Dendritic cell treated with granulocyte-macrophage colony-stimulating factor and Interleukin-4, amounts not matched to agents 40 ng/mL and 50 ng/mL, for 4 days (primary cell): ENCODE measurements at regions not wholly inside any gene's neighbourhood (a gene's known extent, or its start where the extent isn't known, plus 50 kb on each side); places are given as distances from the start of the nearest gene placed in this dataset.

Experiments used
- H3K27ac Mint-ChIP-seq: one replicate; pipeline ENCODE4 v1.8.0; 2022; ENCODE audit warnings: mild to moderate bottlenecking, mixed read lengths
- H3K27me3 Mint-ChIP-seq: one replicate; pipeline ENCODE4 v1.8.0; 2022; ENCODE audit warnings: mild to moderate bottlenecking, mixed read lengths
- H3K36me3 Mint-ChIP-seq: one replicate; pipeline ENCODE4 v1.8.0; 2022; ENCODE audit warnings: low read depth, mixed read lengths
- H3K4me1 Mint-ChIP-seq: one replicate; pipeline ENCODE4 v1.8.0; 2022; ENCODE audit warnings: low read depth, mixed read lengths
- H3K4me3 Mint-ChIP-seq: one replicate; pipeline ENCODE4 v1.8.0; 2022; ENCODE audit warnings: mild to moderate bottlenecking, moderate library complexity, mixed read lengths
- H3K9me3 Mint-ChIP-seq: one replicate; pipeline ENCODE4 v1.8.0; 2022; ENCODE audit warnings: mixed read lengths
- intact Hi-C: fragments of 100-400 bp; cut with micrococcal nuclease; formaldehyde crosslinking; loops from one replicate; pipeline ENCODE4 v1.15.0; 2022

DNA sequence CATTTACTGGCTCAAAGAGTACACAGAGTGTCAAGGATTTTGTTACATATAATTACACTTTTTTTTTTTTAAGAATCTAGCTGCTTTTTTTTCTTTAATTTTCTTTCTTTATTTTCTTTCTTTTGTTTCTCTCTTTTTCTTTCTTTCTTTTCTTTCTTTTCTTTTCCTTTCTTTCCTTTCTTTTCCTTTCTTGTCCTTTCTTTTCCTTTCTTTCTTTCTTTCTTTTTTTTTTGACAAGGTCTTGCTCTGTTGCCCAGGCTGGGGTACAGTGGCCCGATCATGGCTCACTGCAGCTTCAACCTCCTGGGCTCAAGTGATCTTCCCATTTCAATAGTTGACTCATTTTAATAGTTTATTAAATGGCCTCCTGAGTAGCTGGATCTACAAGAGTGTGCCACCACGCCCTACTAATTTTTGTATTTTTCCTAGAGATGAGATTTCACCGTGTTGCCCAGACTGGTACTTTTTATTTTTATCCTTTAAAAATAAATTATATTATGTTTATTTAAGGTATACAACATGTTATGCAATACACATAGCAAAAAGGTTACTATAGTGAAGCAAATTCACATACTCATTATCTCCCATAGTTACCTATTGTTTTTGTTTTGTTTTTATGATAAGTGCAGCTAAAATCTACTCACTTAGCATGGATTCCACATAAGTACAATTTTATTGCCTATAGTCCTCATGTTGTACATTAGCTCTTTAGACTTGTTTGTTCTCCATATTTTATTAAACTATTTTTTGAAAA lies 381.5 kb upstream of the KLF4 start:
- intact Hi-C loops: loop anchor here (10.0 kb wide), 1 partner anchor 386 kb away; the partner anchor contains the start of gene KLF4
- Mint-ChIP-seq H3K4me3 (no peak overlapping the region), H3K36me3 (peaks cover 6% of the 10 kb centered on the region), H3K4me1 (peaks cover 84% of the 10 kb centered on the region), H3K27ac (peak overlapping the region; percentile 60), H3K27me3 (peaks cover 1% of the 10 kb centered on the region), H3K9me3 (no peaks in the 10 kb centered on the region)

DNA sequence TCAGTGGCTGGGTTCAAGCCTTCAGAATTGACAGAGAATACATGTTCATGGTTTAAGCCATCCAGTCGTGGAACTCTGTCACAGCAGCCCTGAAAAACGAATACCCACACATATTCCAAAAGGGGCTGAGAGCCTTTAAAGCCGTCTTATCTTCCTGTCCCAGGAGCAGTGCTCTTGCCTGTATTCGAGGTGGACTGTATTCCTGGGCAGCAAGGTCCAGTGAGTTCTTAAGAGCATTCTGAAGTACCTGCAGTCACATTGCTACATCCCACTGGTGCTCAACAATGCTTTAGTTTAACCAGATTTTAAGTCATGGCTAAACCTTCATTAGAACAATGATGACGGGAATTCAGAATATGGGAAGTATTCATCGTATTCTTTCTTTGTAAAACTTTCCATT lies 380.7 kb upstream of the KLF4 start:
- Mint-ChIP-seq H3K9me3 (no peaks in the 10 kb centered on the region), H3K36me3 (peaks cover 6% of the 10 kb centered on the region), H3K27ac (peak overlapping the region; percentile 60), H3K4me1 (peaks cover 75% of the 10 kb centered on the region), H3K27me3 (peaks cover 1% of the 10 kb centered on the region), H3K4me3 (no peak overlapping the region)
- intact Hi-C loops: loop anchor here (10.0 kb wide), 1 partner anchor 385 kb away; the partner anchor contains the start of gene KLF4

- Mint-ChIP-seq H3K36me3 (peaks cover 6% of the 10 kb centered on the region), H3K27me3 (peaks cover 1% of the 10 kb centered on the region), H3K4me1 (peaks cover 72% of the 10 kb centered on the region), H3K4me3 (no peak overlapping the region), H3K9me3 (no peaks in the 10 kb centered on the region), H3K27ac (peak overlapping the region; percentile 82)
- intact Hi-C loops: no loop called here
These were observed 379.5 kb upstream of the KLF4 start for GRCh38 chr9:107869111-107869510.

- Mint-ChIP-seq H3K27me3 (peaks cover 1% of the 10 kb centered on the region), H3K36me3 (peaks cover 6% of the 10 kb centered on the region), H3K9me3 (no peaks in the 10 kb centered on the region), H3K27ac (peak overlapping the region; percentile 82), H3K4me1 (peaks cover 72% of the 10 kb centered on the region), H3K4me3 (no peak overlapping the region)
- intact Hi-C loops: no loop called here
These were observed 378.6 kb upstream of the KLF4 start for GRCh38 chr9:107868186-107868585.

DNA sequence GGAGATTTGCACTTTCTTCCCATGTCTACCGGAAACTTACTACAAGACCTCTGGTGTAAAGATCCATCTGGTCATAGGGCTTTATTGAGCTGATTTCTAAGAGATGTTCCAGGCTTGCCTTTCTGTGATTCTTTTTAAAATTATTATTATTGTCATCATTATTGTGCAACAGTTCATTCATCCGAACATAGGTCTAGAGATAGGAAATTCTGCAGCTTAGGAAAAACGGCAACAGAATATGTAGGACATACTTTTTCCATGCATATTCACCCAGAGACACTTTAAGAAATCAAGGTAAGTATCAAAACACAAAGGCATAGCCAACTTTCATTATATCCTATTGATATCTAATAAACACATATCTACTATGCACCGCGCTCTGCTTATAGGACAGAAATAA lies 378.2 kb upstream of the KLF4 start:
- H3K4me1 Mint-ChIP-seq: peaks cover 71% of the 10 kb centered on the region
- H3K27me3 Mint-ChIP-seq: peaks cover 1% of the 10 kb centered on the region
- H3K9me3 Mint-ChIP-seq: no peaks in the 10 kb centered on the region
- intact Hi-C loops: no loop called here
- H3K27ac Mint-ChIP-seq: peak overlapping the region; percentile 82
- H3K4me3 Mint-ChIP-seq: no peak overlapping the region
- peaks cover 6% of the 10 kb centered on the region for H3K36me3 Mint-ChIP-seq

GRCh38 chr9:107866711-107867311 lies 377.2 kb upstream of the KLF4 start:
- intact Hi-C loops: no loop called here
- Mint-ChIP-seq H3K9me3 (no peaks in the 10 kb centered on the region), H3K27ac (peak overlapping the region; percentile 82), H3K4me1 (peaks cover 71% of the 10 kb centered on the region), H3K4me3 (no peak overlapping the region), H3K27me3 (peaks cover 1% of the 10 kb centered on the region), H3K36me3 (peaks cover 6% of the 10 kb centered on the region)

- Mint-ChIP-seq H3K9me3 (no peaks in the 10 kb centered on the region), H3K27ac (peak overlapping the region; percentile 84), H3K4me1 (peaks cover 61% of the 10 kb centered on the region), H3K36me3 (no peaks in the 10 kb centered on the region), H3K4me3 (no peak overlapping the region), H3K27me3 (no peaks in the 10 kb centered on the region)
- intact Hi-C loops: loop anchor here (5.0 kb wide), 1 partner anchor 81 kb away; no protein-coding TSS in a partner anchor
These were observed 373.8 kb upstream of the KLF4 start for GRCh38 chr9:107863396-107863795.

GRCh38 chr9:107862881-107863280 lies 373.3 kb upstream of the KLF4 start:
- H3K27me3 Mint-ChIP-seq: no peaks in the 10 kb centered on the region
- peak overlapping the region; percentile 84 for H3K27ac Mint-ChIP-seq
- no peak overlapping the region for H3K4me3 Mint-ChIP-seq
- no peaks in the 10 kb centered on the region for H3K9me3 Mint-ChIP-seq
- no peaks in the 10 kb centered on the region for H3K36me3 Mint-ChIP-seq
- intact Hi-C loops: loop anchor here (5.0 kb wide), 1 partner anchor 81 kb away; no protein-coding TSS in a partner anchor
- peaks cover 56% of the 10 kb centered on the region for H3K4me1 Mint-ChIP-seq

- Mint-ChIP-seq H3K4me1 (peaks cover 52% of the 10 kb centered on the region), H3K27me3 (no peaks in the 10 kb centered on the region), H3K9me3 (no peaks in the 10 kb centered on the region), H3K4me3 (no peak overlapping the region), H3K36me3 (no peaks in the 10 kb centered on the region), H3K27ac (peak overlapping the region; percentile 84)
- intact Hi-C loops: loop anchor here (5.0 kb wide), 1 partner anchor 80 kb away; no protein-coding TSS in a partner anchor
These were observed 372.8 kb upstream of the KLF4 start for GRCh38 chr9:107862323-107862722.

DNA sequence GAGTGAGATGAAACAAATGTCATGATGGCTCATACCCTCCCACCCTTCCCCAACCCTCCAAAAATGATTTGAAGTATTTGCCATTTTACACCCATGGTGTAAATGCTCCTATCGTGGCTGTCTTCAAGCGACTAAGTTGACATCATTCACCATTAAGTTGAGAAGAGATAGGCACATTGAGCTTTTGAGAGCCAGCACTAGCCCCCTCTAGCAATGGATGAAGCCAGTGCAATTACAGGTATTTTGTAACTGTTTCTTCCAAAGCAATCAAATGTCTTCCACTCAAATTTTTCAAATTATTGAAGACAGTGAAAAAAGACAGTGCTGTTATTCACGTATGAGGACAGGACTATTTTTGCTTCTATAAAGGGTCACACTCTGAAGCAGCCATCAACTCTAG lies 371.5 kb upstream of the KLF4 start:
- no peaks in the 10 kb centered on the region for H3K27me3 Mint-ChIP-seq
- H3K4me1 Mint-ChIP-seq: peaks cover 49% of the 10 kb centered on the region
- no peak overlapping the region for H3K27ac Mint-ChIP-seq
- intact Hi-C loops: loop anchor here (5.0 kb wide), 1 partner anchor 79 kb away; no protein-coding TSS in a partner anchor
- H3K4me3 Mint-ChIP-seq: no peak overlapping the region
- H3K9me3 Mint-ChIP-seq: peaks cover 6% of the 10 kb centered on the region
- no peaks in the 10 kb centered on the region for H3K36me3 Mint-ChIP-seq

- Mint-ChIP-seq H3K4me3 (no peak overlapping the region), H3K36me3 (no peaks in the 10 kb centered on the region), H3K27ac (no peak overlapping the region), H3K9me3 (peaks cover 6% of the 10 kb centered on the region), H3K27me3 (no peaks in the 10 kb centered on the region), H3K4me1 (peaks cover 33% of the 10 kb centered on the region)
- intact Hi-C loops: no loop called here
These were observed 368.7 kb upstream of the KLF4 start for GRCh38 chr9:107858260-107858659.

DNA sequence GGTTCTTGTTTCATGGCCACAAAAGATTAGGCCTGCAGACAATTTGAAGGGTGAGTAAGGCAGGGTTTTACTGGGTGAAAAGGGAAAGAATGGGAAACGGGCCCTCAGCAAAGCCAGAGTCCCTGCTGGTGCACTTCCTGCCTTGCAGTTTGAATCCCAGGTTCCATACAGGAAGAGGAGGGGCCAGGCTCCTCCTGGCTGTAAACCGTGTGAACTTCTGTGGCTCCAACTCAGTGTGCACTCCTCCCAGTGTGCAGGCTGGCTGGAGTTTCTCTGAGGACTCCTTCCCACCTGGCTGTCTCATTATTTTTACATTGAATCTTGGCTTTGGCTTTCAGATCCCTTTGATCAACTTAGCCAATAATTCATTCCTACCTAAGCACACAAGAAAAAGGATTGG lies 367.1 kb upstream of the KLF4 start:
- Mint-ChIP-seq H3K4me3 (no peak overlapping the region), H3K27me3 (no peaks in the 10 kb centered on the region), H3K4me1 (peaks cover 20% of the 10 kb centered on the region)

GRCh38 chr9:107855164-107855563 lies 365.6 kb upstream of the KLF4 start:
- Mint-ChIP-seq H3K27me3 (no peaks in the 10 kb centered on the region), H3K4me3 (no peak overlapping the region), H3K4me1 (peaks cover 20% of the 10 kb centered on the region), H3K36me3 (no peaks in the 10 kb centered on the region), H3K9me3 (peaks cover 6% of the 10 kb centered on the region), H3K27ac (no peak overlapping the region)
- intact Hi-C loops: no loop called here

More for the DNA sequence above, 367.1 kb upstream of the KLF4 start:
- intact Hi-C loops: no loop called here
- no peaks in the 10 kb centered on the region for H3K36me3 Mint-ChIP-seq
- H3K27ac Mint-ChIP-seq: no peak overlapping the region
- peaks cover 6% of the 10 kb centered on the region for H3K9me3 Mint-ChIP-seq

- no peaks in the 10 kb centered on the region for H3K27me3 Mint-ChIP-seq
- H3K36me3 Mint-ChIP-seq: no peaks in the 10 kb centered on the region
- H3K27ac Mint-ChIP-seq: no peak overlapping the region
- H3K9me3 Mint-ChIP-seq: peaks cover 6% of the 10 kb centered on the region
- H3K4me3 Mint-ChIP-seq: no peak overlapping the region
- H3K4me1 Mint-ChIP-seq: peaks cover 25% of the 10 kb centered on the region
- intact Hi-C loops: no loop called here
These were observed 363.9 kb upstream of the KLF4 start for GRCh38 chr9:107853461-107853860.
